ENCODE measurements at regions not wholly inside any gene's neighbourhood (a gene's known extent, or its start where the extent isn't known, plus 50 kb on each side); places are given as distances from the start of the nearest gene placed in this dataset.

DNA sequence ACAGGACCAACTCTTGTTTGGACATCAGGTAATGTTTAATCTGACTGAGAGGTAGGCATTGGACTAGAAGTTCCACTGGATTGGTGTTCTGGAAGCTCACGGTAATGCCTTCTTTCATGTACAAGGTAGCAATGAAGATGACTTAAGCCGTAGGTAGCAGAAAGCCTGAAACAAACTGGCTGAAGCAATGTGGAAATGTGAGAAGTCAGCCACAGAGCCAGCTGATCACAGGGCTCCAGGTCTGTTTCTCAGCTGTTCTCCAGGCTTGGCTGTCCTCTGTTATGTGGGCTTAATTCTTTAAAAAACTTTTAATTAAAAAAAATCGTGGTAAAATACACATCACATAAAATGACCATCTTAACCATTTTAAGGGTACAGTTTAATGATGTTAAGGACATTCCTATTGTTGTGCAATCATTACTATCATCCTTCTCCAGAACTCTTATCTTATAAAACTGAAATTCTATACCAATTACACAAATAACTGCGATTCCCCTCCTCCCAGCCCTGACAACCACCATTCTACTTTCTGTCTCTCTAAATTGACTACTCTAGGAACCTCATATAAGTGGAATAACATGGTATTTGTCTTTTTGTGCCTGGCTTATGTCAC lies 101.4 kb upstream of the ZNF32 start:
- no peaks in the 10 kb centered on the region for H3K4me1 ChIP-seq
- H3K9me3 ChIP-seq = no peaks in the 10 kb centered on the region
- no peaks in the 10 kb centered on the region for H3K27me3 ChIP-seq
- DNase-seq = no peak
- TF ChIP-seq, protein P1, sequence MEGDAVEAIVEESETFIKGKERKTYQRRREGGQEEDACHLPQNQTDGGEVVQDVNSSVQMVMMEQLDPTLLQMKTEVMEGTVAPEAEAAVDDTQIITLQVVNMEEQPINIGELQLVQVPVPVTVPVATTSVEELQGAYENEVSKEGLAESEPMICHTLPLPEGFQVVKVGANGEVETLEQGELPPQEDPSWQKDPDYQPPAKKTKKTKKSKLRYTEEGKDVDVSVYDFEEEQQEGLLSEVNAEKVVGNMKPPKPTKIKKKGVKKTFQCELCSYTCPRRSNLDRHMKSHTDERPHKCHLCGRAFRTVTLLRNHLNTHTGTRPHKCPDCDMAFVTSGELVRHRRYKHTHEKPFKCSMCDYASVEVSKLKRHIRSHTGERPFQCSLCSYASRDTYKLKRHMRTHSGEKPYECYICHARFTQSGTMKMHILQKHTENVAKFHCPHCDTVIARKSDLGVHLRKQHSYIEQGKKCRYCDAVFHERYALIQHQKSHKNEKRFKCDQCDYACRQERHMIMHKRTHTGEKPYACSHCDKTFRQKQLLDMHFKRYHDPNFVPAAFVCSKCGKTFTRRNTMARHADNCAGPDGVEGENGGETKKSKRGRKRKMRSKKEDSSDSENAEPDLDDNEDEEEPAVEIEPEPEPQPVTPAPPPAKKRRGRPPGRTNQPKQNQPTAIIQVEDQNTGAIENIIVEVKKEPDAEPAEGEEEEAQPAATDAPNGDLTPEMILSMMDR (IDR thresholded peaks at IDR 0.05) = no peak
- no peak overlapping the region for H3K4me3 ChIP-seq
- no peak for ATAC-seq
- H3K27ac ChIP-seq = no peak overlapping the region
- intact Hi-C loops (cut with DNase I) = no loop called here
- H3K36me3 ChIP-seq = no peaks in the 10 kb centered on the region

DNA sequence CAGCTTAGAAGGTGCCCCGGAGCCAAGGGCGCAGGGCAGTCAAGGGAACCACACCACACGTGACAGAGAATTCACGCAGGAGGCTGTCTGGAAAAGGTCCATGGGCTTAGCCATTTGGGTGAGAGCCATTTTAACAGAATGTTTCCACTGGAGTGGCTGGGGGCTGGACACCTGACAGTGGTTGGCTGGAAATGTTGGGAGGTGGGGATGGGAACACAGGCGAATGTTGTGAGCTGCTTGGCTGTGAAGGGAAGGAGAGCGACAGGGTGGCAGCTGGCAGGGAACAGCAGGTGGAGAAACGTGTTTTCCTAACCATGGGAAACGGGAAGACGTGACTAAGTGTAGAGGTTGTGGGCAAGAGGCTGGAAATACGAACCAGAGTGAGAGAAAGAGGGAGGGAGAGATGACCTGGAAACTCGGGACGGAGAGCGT lies 100.5 kb upstream of the ZNF32 start:
- intact Hi-C loops (cut with DNase I) = no loop called here
- Histone ChIP-seq H3K27ac (no peak overlapping the region), H3K27me3 (no peaks in the 10 kb centered on the region), H3K4me3 (no peak overlapping the region), H3K36me3 (no peaks in the 10 kb centered on the region), H3K9me3 (no peaks in the 10 kb centered on the region), H3K4me1 (no peaks in the 10 kb centered on the region)
- ATAC-seq (no peak), DNase-seq (no peak)
- TF ChIP-seq, protein P1 (IDR thresholded peaks at IDR 0.05) = no peak

DNA sequence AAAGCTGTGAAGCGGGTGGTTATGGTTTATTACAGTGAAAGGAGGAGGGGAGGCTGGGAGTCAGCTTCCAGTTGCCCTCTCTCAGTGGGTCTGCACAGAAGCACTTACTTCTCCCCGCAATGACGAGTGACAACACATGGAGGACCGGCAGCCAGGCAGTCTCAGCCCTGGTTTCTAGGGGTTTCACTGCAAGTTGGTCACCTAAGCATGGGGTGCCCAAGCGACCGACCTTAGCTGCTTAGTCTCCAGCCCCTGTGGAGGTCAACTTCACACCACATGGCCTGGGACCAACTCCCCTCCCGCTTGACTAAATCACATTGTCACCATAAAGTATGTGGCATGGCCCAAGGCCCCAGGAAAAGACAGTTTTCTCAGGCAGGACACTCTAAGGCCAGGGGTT lies 99.9 kb upstream of the ZNF32 start:
- no peaks in the 10 kb centered on the region for H3K27me3 ChIP-seq
- H3K36me3 ChIP-seq = no peaks in the 10 kb centered on the region
- H3K9me3 ChIP-seq = no peaks in the 10 kb centered on the region
- DNase-seq = no peak
- no peak overlapping the region for H3K4me3 ChIP-seq
- ATAC-seq = no peak
- intact Hi-C loops (cut with DNase I) = no loop called here
- H3K4me1 ChIP-seq = no peaks in the 10 kb centered on the region
- no peak overlapping the region for H3K27ac ChIP-seq
- TF ChIP-seq, protein P1 (IDR thresholded peaks at IDR 0.05) = no peak

DNA sequence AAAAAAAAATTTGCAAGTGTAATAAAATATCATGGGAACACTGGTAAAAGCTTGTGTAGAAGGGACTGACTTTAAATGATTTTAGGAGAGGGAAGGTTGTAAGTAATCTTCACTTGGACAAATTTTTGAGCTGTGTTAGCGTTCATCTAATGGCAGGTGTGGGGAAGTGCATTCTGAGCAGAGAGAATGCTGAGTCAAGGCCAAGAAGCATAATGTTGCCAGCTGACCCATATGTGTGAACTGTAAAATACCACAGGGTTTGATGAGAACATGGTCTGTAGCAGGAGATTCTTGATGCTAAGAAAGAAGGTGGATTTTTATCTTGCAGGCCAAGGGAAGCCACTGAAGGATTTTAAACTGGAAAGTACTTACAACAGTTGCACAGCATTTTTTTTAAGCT lies 98.2 kb upstream of the ZNF32 start:
- no peaks in the 10 kb centered on the region for H3K27me3 ChIP-seq
- no peaks in the 10 kb centered on the region for H3K36me3 ChIP-seq
- no peak for DNase-seq
- H3K27ac ChIP-seq = no peak overlapping the region
- H3K4me3 ChIP-seq = no peak overlapping the region
- intact Hi-C loops (cut with DNase I) = no loop called here
- TF ChIP-seq, protein P1 (IDR thresholded peaks at IDR 0.05) = no peak
- H3K4me1 ChIP-seq = no peaks in the 10 kb centered on the region
- no peak for ATAC-seq
- no peaks in the 10 kb centered on the region for H3K9me3 ChIP-seq

GRCh38 chr10:43739161-43739560 lies 90.5 kb upstream of the ZNF32 start:
- DNase-seq = no peak
- Histone ChIP-seq H3K27ac (no peak overlapping the region), H3K27me3 (no peaks in the 10 kb centered on the region), H3K4me3 (no peak overlapping the region), H3K36me3 (no peaks in the 10 kb centered on the region), H3K4me1 (no peaks in the 10 kb centered on the region), H3K9me3 (no peaks in the 10 kb centered on the region)
- intact Hi-C loops (cut with DNase I) = no loop called here
- TF ChIP-seq, protein P1 (IDR thresholded peaks at IDR 0.05) = no peak
- no peak for ATAC-seq
